SKM-1 (cell line): ENCODE measurements at regions not wholly inside any gene's neighbourhood (a gene's known extent, or its start where the extent isn't known, plus 50 kb on each side); places are given as distances from the start of the nearest gene placed in this dataset.

ENCODE experiments used
- DNase-seq: peaks from one replicate; lab custom pipeline; 2025; ENCODE audit not compliant: unreplicated experiment; lab: John Stamatoyannopoulos, UW

GRCh38 chr7:47047384-47047783 is 534.5 kb downstream of the TNS3 start:
- no peak for DNase-seq

GRCh38 chr7:47046949-47047348 is 535.0 kb downstream of the TNS3 start:
- DNase-seq: no peak

GRCh38 chr7:47045207-47046051 is 536.5 kb downstream of the TNS3 start:
- no peak for DNase-seq

- DNase-seq: no peak
Observed at GRCh38 chr7:47044625-47045024, 537.3 kb downstream of the TNS3 start.

- no peak for DNase-seq
Observed at GRCh38 chr7:47043304-47043703, 538.6 kb downstream of the TNS3 start.

GRCh38 chr7:47042669-47043068 is 539.2 kb downstream of the TNS3 start:
- no peak for DNase-seq

- DNase-seq: no peak
Observed at GRCh38 chr7:47040795-47041347, 541.0 kb downstream of the TNS3 start.

GRCh38 chr7:47039904-47040303 is 542.0 kb downstream of the TNS3 start:
- no peak for DNase-seq

GRCh38 chr7:47039089-47039648 is 542.7 kb downstream of the TNS3 start:
- no peak for DNase-seq

- DNase-seq: no peak
Observed at GRCh38 chr7:47038621-47039020, 543.3 kb downstream of the TNS3 start.

- no peak for DNase-seq
Observed at GRCh38 chr7:47037607-47038006, 544.3 kb downstream of the TNS3 start.

GRCh38 chr7:47036909-47037308 is 545.0 kb downstream of the TNS3 start:
- no peak for DNase-seq

- no peak for DNase-seq
Observed at GRCh38 chr7:47035522-47035921, 546.4 kb downstream of the TNS3 start.

- no peak for DNase-seq
Observed at GRCh38 chr7:47034180-47034579, 547.7 kb downstream of the TNS3 start.

- no peak for DNase-seq
Observed at GRCh38 chr7:47032536-47032908, 549.4 kb downstream of the TNS3 start.

GRCh38 chr7:47031786-47032535 is 550.0 kb downstream of the TNS3 start:
- no peak for DNase-seq

- no peak for DNase-seq
Observed at GRCh38 chr7:47028284-47028683, 553.6 kb downstream of the TNS3 start.

GRCh38 chr7:47027695-47028240 is 554.1 kb downstream of the TNS3 start:
- no peak for DNase-seq

GRCh38 chr7:47026780-47027361 is 555.0 kb downstream of the TNS3 start:
- DNase-seq: no peak

GRCh38 chr7:47024991-47025390 is 556.9 kb downstream of the TNS3 start:
- DNase-seq: no peak

- DNase-seq: no peak
Observed at GRCh38 chr7:47008461-47008860, 573.5 kb downstream of the TNS3 start.
